HG03378 (cell line): ENCODE measurements at regions not wholly inside any gene's neighbourhood (a gene's known extent, or its start where the extent isn't known, plus 50 kb on each side); places are given as distances from the start of the nearest gene placed in this dataset.

Source experiments
- ATAC-seq: cut with Tn5 transposase; IDR thresholded peaks from one replicate; pipeline ENCODE4 v1.9.1; 2021; ENCODE audit warnings: mild to moderate bottlenecking, moderate library complexity; ENCODE audit not compliant: unreplicated experiment

DNA sequence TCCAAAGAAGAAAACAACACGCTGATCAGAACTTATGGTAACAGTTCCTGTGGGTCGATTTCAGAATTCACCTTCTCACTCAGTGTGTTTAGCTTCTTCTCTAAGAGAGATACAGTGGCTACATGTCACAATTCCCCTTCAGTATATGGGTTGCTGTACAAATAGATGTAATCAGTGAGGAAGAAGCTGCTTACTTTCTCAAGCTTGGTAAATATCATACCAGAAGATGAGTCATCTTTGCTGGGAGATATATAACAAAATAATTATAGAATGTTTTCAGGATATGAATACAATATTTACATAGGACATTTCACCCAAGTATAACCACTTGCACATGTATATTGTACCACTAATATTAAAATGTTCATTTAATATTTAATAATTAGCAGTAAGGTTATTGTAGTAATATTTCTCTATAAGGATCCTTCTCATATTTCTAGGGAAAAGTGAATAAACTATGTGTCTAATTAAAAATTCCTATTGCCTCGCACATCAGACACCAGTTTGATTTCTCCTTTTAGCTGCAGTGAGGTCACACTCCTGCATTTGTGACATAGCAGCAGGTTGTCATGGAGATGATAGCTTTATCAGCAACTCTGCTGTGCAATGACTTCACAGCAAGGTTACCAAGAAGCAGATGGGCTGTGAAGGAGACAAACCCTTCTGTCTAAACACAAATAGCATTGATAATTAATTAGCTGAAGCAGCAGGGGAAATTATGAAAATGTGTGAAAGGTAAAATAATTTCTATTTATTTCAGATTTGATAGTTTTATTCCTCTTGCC lies 211.4 kb downstream of the TUSC7 start:
- no peak for ATAC-seq

DNA sequence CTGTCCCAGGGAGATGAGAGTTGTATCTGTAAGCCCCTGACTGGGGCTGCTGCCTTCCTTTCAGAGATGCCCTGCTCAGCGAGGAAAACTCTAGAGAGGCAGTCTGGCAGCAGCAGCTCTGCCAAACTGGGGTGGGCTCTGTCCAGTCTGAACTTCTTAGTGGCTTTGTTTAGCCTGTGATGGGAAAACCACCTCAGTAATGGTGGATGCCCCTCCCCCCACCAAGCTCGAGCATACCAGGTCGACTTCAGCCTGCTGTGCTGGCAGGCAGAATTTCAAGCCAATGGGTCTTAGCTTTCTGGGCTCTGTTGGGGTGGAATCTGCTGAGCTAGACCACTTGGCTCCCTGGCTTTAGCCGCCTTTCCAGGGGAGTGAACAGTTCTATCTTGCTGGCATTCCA lies 218.3 kb downstream of the TUSC7 start:
- no peak for ATAC-seq

DNA sequence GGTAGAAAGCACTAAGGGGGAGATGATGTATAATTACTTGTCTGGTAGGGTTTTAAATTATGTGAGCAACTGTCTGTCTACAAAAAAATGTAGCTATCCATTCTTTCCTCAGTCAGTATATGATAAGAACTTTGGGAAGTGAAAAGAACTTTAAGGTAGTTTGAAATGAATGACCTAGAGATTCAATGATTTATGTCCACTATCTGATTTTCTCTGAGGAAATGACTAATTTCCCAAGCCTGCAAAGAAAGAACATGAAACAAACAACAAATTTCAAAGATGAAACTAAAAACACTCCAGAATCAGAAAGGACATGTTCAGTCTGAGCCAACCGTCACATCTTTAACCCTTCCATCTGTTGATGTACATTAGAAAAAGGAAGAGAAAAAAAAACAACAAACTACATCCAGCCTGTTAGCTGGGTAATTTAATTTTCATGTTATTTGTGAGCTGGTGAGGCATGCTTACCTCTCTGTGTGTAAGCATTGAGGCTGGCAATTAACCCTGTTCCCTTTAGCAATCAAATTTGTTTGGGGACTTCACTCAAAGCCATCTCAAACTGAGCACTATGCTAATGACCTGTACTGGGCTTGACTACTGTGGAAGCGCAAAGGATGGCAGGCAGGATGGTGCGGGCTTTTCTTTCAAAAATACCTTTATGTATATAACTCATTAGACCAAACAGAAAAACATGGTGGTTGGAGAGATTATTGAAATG lies 220.1 kb downstream of the TUSC7 start:
- no peak for ATAC-seq

DNA sequence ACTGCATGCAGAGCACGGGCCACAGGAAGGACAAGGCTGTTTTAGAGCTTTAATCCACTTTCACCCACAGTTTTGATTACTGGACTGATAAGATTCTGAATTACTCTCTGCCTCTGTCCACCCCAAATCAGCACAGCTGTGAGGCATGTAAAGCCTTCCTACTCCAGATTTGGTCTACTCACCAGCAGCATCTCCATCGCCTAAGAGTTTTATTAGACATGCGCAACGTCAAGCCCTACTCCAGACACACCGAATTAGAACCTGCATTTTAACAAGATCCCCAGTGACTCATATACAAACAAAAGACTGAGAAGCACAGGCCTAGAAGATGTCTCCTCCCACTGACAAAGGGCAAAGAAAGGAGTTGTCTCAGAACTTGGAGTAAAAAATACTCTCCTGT lies 221.2 kb downstream of the TUSC7 start:
- no peak for ATAC-seq

DNA sequence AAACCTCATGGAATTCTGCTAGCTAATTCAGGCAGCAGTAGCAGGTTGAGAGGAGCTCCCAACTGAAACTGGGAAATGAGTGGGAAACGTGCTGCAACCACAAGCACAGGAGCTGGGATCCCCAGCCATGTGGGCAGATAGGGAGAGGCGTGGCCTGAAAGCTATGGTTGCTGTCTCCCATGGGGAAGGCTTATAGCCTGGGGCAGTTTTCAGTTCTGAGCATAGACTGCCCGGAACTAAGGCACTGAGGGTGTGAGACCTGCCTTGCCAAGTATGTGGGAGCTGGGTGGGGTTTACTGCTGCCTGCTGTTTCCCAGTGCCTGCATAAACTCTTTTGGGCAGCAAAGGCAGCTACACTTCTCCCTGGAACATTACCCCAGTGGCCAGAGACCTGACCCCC lies 229.5 kb downstream of the TUSC7 start:
- ATAC-seq = no peak

DNA sequence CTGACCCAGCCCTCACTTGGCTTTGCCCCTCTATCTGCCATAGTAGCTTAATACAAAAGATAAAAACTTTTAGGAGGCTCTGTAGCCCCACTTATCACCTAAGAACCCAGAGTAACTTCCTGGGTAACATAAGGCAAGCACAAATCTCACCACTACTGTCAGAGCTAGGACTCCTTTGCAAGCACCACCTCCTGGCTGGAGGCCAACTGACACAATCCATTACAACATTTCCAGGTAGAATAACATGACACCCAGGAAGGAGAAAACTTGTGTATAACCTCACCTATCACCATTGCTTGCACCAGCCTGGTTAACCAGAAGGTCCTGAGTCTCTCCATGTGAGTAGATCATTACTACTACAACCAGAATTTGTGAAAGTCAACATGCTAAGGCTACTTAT lies 230.0 kb downstream of the TUSC7 start:
- ATAC-seq = no peak

DNA sequence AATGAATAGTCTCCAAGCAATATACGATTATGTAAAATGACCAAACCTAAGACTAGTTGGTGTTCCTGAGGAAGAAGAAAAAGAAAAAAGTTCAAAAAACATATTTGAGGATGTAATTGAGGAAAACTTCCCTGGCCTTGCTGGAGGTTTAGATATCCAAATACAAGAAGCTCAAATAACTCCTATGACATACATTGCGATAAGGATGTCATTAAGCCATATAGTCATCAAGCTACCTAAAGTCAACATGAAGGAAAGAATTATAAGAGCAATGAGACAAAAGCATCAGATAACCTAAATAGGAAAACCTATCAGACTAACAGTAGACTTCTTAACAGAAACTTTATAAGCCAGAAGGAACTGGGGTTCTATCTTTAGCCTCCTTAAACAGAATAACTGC lies 231.1 kb downstream of the TUSC7 start:
- no peak for ATAC-seq

DNA sequence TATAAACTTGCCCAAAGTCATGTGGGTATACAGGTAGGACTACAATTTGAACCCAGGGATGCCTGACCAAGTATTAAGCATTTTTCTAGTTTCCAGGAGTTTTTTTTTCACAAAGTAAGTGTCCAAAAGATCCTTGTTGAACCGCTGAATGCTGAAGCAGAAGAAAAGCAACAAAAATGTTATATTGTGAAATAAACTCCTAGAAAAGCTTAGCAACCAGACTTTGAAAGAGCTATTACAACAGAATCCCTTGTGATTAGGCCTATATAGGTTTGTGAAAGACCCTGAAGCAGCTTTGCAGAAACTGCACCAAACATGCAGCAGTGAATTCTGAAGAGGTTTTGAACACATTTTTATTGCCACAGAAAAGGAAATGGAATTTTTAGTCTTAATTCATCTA lies 236.8 kb downstream of the TUSC7 start:
- ATAC-seq = no peak

DNA sequence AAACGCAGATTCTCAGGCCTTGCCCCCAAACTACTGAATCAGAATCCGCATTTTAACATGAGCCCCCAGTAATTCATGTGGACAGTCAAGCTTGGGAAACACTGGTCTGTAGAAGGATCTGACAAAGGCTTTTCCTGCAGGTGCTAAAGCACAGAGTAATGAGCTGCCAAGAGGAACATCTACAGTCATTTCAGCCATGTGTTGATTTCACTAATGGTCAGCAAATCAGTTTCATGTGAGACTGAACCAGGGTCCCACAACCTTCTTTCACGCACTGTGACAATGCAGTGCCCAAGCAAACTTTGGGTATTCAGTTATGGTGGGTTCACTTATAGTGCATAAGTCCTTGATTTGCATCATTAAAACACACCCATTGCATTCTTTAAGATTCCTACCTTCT lies 237.6 kb downstream of the TUSC7 start:
- ATAC-seq = no peak

DNA sequence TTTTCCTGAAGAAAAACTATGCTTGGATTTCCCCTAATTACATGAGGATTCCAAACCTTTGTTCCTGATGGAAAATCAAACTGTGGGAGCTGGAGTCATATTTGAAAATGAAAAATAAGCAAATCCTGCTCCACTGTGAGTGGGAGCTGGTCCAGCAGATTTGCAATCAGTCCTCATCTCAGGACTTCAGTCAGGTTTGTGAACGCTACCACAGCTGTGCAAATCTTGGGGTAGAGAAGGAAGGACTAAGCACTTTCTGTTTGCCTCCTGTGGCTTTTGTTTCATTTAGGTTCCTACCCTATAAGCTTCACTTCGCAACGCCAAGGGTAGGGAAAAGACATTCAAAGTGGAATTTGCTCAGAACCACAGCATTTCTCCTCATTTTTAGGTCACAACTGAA lies 238.2 kb downstream of the TUSC7 start:
- ATAC-seq = no peak

DNA sequence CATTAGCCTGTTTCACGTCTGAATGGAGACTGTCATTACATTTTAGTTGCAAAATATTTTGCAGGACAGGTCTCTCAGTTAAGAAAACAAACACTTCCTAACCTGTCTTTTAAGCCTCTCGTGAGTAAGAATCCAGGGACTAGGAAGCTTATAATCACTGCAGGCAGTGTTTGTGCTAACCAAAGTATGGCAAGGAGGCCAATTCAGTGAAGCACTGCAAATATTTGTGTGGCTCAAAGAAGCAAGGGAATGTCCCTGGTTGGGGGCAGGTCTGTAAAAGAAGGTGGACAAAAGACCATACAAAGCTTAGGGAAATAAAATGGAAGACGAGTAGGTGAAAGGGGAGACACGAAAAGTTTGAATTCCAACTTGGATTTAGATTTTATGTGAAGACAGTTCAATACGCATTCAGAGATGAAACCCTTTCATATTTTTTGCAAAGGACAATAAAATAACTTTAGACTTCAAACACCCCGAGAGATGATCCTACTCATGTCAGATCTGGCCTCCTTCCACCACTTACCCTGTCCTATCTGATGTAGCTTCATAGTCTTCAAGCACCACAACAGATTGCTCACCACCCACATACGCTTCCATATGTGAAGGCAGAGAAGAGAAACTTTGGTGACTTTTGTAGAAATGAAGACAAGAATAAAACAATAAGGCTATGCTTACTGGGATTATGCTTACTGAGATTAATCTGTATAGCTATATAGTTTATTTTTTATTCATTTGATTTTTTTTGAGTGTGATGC lies 240.9 kb downstream of the TUSC7 start:
- ATAC-seq = no peak

DNA sequence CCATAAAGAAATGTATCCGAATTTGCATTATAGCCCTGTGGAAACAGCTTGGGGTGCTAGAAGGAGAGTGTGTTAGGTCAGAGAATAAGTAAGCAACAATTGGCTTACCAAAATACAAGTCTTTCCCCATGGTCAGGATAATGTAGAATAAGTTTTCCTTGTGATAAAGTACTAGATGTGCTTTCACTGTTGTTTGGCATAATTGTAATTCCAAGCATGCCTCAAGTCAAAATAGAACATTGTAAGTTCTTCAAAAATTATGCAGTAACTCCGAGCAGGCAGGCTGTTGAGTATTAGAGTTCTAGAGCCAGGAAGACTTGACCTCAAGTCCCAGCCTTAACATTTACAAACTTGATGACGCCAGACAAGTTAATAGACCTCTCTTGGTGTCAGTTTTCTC lies 242.0 kb downstream of the TUSC7 start:
- no peak for ATAC-seq

DNA sequence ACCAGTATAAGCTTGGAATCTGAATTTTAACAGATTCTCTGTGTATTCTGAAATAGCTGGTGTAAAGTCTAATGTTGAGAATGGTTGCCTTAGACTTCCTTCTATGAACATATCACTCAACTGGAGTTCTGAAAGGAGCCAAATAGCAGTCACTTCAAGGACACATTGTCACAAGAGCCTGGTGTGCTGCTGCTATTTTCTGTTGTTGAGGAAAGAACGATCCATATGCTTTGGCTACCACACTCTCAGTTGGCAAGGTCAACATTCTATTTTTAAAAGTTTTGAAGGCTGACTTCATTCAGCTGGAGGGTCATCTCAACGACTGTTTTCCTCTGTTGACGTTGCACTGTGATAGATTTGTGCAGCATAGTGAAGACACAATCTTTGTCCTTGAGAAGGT lies 248.7 kb downstream of the TUSC7 start:
- ATAC-seq = no peak

DNA sequence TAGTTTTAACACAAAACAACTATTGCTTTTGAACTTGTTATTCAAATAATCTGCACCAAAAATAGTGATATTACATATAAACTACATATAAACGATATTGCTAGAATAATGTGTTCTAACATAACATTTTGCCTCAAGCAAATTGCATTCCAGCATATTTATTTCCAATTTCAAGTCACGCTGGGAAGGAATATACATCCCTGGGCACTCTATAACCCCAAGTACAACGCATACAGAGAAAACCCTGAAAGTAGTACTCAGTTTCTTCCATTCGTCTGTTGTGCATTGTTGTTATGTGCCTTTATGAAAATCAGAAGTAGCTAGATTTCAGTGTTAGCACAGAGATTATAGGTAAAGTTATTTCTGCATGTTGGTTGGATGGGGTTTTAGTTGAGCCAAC lies 251.5 kb downstream of the TUSC7 start:
- no peak for ATAC-seq

DNA sequence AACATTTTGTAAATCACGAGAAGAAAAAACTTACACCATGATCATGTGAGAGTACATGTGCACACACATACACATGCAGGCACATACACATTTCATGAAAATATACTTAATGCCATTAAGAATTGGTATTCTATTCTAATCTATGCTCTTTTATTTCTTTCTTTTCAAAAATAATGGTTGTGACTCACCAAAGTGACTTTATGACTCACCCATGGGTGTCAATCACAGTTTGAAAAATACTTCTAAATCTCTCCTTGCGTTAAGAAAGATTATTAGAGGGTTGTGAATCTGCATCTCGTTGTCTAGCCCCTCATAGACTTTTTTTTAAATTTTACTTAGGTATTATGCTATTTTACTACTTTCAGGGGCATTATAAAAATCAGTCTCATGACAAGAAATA lies 254.2 kb downstream of the TUSC7 start:
- ATAC-seq = no peak

DNA sequence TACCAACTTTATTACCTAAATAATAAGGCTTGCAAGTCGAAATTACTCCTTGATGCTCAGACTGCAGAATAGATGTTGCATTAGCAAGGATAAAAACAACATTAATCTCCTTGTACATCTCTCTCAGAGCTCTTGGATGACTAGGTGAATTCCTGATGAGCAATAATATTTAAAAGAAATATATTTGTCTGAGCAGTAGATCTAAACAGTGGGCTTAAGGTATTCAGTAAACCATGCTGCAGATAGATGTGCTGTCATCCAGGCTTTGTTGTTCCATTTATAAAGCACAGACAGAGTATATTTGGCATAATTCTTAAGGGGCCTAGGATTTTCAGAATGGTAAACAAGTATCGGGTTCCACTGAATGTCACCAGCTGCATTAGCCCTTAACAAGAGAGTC lies 257.1 kb downstream of the TUSC7 start:
- no peak for ATAC-seq

DNA sequence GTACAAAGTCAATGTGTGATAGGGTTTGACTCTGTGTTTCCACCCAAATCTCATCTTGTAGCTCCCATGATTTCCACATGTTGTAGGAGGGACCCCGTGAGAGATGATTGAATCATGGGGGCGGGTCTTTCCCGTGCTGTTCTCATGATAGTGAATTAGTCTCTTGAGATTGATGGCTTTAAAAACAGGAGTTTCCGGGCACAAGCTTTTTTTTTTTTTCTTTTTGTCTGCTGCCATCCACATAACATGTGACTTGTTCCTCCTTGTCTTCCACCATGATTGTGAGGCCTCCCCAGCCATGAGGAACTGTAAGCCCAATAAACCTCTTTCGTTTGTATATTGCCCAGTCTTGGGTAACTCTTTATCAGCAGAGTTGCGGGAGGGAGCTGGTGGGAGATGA lies 259.6 kb downstream of the TUSC7 start:
- ATAC-seq = no peak

DNA sequence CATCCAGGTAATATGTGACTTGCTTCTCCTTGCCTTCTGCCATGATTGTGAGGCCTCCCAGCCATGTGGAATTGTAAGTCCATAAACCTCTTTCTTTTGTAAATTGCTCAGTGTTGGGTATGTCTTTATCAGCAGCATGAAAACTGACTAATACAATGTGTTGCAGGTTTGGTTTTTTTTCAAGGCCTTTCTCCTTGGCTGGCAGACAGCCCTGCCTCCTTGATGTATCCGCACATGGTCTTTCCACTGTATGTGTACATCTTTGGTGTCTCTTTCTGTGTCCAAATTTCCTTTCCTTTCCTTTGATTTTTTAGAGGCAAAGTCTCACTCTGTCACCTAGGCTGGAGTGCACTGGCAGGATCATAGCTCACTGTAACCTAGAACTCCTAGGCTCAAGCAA lies 260.1 kb downstream of the TUSC7 start:
- no peak for ATAC-seq

DNA sequence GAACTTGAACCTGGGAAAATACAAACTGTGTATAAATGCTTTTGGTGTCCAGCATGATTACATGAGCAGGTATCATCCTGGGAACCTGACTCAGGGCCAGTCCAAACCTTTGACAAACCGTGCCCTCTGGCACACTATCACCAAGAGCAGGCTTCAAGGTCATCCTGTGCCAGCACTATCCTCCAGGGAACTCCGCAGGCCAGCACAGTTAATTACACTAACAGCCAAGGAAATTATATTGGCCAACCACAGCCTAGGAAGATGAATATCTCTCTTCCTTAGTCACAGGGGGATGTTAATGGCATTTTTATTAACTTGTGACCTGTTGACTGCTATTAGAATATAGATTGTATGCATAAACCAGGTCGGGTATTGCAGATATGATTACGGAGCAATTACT lies 262.0 kb downstream of the TUSC7 start:
- no peak for ATAC-seq

DNA sequence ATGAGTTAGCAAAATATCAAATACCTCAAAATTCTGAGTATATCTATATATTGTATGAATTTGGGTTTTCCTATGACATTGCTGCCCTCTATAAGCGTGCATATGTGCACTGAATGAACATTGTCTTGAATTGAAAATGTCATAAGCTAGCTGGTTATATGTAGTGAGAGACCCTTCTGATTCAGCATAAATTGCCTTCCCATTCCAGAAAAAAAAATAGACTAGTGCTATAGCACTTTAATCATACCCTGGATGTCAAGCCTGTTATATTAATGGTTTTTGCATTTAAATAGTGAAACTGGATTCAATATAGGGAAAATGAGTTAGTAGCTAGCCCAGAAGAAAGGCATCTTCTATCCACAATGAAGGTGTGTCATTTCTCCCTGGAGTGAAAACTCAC lies 265.1 kb downstream of the TUSC7 start:
- ATAC-seq = no peak

DNA sequence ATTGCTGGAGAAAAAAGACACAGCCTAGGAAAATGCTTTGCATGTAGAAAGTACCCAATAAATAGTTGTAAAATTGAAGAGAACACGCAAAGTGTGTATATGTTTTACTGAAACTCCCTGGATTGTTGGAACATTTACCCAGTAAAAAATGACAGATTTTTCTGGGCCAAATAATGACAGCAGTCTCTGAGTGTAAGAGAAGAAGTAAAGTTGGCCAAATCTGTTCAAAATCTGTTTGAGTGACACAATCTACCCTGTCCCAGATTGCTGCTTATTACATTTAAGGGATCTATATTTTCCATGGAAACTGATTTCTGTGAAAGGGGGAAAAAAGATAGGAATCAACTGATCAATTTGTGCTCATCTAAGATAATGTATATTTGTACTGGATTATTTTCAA lies 267.9 kb downstream of the TUSC7 start:
- no peak for ATAC-seq

DNA sequence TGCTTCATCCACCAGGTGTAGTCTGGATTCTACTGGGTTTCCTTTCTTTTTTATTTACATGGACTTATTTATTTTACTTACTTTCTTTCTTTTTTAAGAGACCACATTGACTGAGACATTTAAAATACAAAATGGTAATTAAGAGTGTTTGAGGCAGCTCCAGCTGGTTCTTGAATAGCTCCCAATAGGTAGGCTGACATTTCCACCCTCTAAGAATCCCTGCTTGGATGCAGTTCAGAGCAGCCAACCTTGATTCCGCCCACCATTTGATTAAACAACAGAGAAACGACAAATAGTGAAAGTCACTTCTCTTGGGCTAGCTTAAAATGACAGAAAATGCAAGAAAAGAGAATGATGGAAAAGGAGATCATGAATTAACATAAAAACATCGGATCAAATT lies 270.5 kb downstream of the TUSC7 start:
- ATAC-seq = no peak
